AG04449 (cell line): ENCODE measurements at regions not wholly inside any gene's neighbourhood (a gene's known extent, or its start where the extent isn't known, plus 50 kb on each side); places are given as distances from the start of the nearest gene placed in this dataset.

ENCODE experiments used
- CTCF ChIA-PET: fragments of 350-600 bp; formaldehyde crosslinking; extraction: SDS; loops from one replicate; lab custom pipeline; 2021; ENCODE audit warnings: antibody characterized with exemption; lab: Yijun Ruan, JAX
- POLR2A ChIA-PET: fragments of 400-600, 350-600 bp; formaldehyde crosslinking; extraction: SDS; loops from one replicate; lab custom pipeline; 2020; ENCODE audit warnings: antibody characterized with exemption, inconsistent platforms; lab: Yijun Ruan, JAX
- DNase-seq: peaks from one replicate; pipeline ENCODE4 v3.0.0-alpha.2; 2010; ENCODE audit warnings: low read depth, low spot score
- H3K4me3 ChIP-seq: 2 replicates; pipeline ENCODE4 v1.5.1; 2011; ENCODE audit warnings: low read depth, mild to moderate bottlenecking, control low read depth, low read length
- TF ChIP-seq, protein P1 (sequence below): IDR thresholded peaks from one replicate; pipeline ENCODE4 v1.5.1; 2011; ENCODE audit warnings: mild to moderate bottlenecking, moderate library complexity, low read length, control low read depth, inconsistent platforms; ENCODE audit not compliant: insufficient read depth; ENCODE audit errors: missing control alignments

DNA sequence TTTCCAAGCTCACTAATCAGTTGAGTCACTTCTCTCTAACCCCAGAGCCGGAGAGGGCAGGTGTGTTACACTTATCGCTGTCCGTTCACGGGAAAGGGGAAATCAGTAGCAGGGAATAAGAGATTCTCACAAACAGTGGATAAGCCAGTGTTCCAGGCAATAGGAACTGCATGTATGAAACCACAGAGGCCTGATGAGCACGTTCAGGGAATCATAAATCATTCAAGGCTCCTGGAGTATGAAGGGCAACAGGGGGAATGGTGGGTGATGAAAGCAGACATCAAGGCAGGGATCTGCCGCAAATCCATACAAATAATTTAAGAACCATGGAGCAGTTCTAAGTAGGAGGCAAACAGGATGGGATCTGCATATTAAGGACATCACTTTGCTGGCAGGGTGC is 59.1 kb upstream of the ADGRG2 start:
- no peak for DNase-seq
- ChIA-PET CTCF (no interaction called here), POLR2A (no interaction called here)
- H3K4me3 ChIP-seq: no peak overlapping the region
- TF ChIP-seq, protein P1, sequence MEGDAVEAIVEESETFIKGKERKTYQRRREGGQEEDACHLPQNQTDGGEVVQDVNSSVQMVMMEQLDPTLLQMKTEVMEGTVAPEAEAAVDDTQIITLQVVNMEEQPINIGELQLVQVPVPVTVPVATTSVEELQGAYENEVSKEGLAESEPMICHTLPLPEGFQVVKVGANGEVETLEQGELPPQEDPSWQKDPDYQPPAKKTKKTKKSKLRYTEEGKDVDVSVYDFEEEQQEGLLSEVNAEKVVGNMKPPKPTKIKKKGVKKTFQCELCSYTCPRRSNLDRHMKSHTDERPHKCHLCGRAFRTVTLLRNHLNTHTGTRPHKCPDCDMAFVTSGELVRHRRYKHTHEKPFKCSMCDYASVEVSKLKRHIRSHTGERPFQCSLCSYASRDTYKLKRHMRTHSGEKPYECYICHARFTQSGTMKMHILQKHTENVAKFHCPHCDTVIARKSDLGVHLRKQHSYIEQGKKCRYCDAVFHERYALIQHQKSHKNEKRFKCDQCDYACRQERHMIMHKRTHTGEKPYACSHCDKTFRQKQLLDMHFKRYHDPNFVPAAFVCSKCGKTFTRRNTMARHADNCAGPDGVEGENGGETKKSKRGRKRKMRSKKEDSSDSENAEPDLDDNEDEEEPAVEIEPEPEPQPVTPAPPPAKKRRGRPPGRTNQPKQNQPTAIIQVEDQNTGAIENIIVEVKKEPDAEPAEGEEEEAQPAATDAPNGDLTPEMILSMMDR: no peak

DNA sequence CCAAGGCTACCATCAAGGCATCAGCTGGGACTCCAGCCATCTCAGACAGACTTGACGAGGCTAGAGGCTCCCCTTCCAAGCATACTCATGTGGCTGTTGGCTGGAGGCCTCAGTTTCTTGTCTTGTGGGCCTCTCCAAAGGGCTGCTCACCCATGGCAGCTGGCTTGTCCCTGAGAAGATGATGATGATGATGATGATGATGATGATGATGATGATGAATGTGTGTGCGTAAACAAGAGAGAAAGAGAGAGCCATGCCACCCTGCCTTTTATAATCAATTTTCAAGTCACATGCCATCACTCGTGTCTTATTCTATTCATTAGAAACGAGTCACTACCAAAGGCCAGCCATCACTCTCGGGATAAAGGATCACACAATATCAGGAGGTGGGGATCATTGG is 60.5 kb upstream of the ADGRG2 start:
- H3K4me3 ChIP-seq: no peak overlapping the region
- no peak for DNase-seq
- ChIA-PET CTCF (no interaction called here), POLR2A (no interaction called here)
- TF ChIP-seq, protein P1: no peak

DNA sequence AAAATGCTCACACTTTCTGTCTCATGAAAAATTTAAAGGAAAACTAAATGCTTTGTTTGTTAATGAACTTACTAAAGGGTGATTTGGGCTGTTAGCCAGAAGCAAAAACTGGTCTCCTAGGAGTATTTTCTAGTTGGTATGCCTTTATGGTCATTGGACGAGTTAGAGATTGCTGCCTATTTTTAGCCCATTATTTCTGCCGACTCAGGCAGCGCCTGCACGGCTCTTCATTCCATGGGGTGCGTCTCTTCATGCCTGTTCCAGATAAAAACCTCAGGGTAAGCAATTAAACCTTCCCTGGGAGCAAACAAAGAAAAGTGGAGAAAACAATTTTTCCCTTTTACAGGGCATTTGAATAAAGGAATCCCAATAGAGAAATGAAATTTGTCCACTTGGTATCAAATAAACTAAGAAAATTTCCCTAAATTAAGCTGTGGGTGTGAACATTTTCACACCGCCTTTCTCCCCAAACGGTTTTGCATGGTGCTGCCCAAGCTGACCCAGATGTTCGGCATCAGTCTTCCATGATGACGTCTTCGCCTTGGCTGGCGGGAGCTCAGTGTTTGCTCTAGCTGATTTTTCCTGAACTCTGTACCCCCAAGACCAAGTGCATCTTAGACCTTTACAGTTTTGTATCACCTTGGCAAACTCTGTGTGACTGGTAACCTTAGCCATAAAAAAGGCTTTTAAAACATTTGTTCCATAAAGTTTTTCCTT is 61.7 kb upstream of the ADGRG2 start:
- ChIA-PET CTCF (no interaction called here), POLR2A (no interaction called here)
- no peak overlapping the region for H3K4me3 ChIP-seq
- no peak for DNase-seq
- TF ChIP-seq, protein P1: no peak

DNA sequence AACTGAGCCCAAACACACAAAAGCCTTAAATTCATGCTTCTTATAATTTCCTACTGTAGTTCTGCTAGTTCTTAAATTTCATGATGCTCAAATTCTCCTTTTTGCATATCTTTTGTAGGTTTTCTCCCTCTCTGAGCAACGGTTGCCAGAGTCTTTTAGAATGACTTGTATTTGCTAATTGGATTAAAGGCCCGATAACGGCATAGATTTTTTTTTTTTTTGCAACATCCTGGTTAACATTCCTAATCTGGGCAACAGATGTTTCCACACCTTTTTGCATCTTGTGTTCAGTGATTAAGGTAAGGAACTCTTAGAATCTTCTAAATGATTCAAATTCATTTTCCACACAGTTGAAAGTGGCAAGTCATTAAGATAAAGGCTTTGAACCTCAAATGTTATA is 66.3 kb upstream of the ADGRG2 start:
- TF ChIP-seq, protein P1: no peak
- CTCF ChIA-PET: no interaction called here
- POLR2A ChIA-PET: no interaction called here
- DNase-seq: no peak
- no peak overlapping the region for H3K4me3 ChIP-seq

DNA sequence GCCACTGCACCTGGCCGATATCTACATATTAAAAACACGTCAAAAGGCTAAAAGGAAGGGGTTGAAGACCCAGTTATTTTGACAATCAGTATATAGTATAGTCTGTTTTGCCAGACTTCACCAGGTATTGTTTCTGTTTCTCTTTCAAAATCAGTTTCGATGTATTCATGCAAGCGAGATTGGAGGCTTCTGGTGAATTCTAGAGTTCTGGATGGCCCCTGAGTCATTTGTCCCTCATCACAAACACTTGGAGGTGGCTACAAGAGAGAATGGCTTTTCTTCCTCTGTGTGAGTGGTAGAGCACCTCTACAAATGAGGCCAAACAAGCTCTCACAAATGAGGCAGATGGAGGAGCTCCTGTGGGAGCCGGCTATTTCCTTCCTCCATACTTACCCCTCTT is 68.6 kb upstream of the ADGRG2 start:
- H3K4me3 ChIP-seq: no peak overlapping the region
- CTCF ChIA-PET: no interaction called here
- TF ChIP-seq, protein P1: no peak
- POLR2A ChIA-PET: no interaction called here
- DNase-seq: no peak

DNA sequence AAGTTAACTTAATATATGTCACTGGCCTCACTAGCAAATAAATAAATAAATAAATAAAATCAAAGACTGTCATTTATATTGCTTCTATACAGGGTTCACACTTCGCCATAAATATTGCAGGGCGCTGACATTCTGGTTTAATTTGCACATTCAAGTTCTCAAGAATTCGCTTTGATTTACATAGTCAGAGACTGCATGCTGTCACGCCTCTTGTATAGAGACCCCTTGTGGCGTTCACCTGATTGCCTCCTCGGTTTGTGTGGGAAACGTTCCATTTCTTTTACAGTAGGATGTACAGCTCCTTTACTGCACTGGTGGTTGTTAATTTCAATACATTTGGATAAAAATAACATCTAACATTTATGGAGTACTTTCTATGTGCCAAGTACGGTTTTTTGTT is 71.3 kb upstream of the ADGRG2 start:
- TF ChIP-seq, protein P1: no peak
- ChIA-PET CTCF (no interaction called here), POLR2A (no interaction called here)
- DNase-seq: no peak
- no peak overlapping the region for H3K4me3 ChIP-seq
